Skeletal muscle tissue (tissue), 3 donors: ENCODE measurements at regions not wholly inside any gene's neighbourhood (a gene's known extent, or its start where the extent isn't known, plus 50 kb on each side); places are given as distances from the start of the nearest gene placed in this dataset.

Source experiments
- H3K27ac ChIP-seq: one replicate; pipeline ENCODE4 v1.7.0; 2013; ENCODE audit warnings: mild to moderate bottlenecking, low read depth, low read length, inconsistent platforms
- H3K27me3 ChIP-seq, 3 donors: one replicate each; pipeline ENCODE4 v1.7.0; 2013; ENCODE audit warnings: low read length in 3 of 3; ENCODE audit not compliant: control insufficient read depth in 3 of 3, insufficient read depth in 3 of 3
- H3K36me3 ChIP-seq, 3 donors: one replicate each; pipeline ENCODE4 v1.7.0; 2013; ENCODE audit warnings: low read length in 3 of 3; ENCODE audit not compliant: control insufficient read depth in 3 of 3, insufficient read depth in 3 of 3
- H3K4me1 ChIP-seq, 3 donors: one replicate each; pipeline ENCODE4 v1.7.0; 2013; ENCODE audit warnings: low read length in 3 of 3, mild to moderate bottlenecking in 3 of 3; ENCODE audit not compliant: control insufficient read depth in 3 of 3, insufficient read depth in 3 of 3
- H3K4me3 ChIP-seq, 3 donors: one replicate each; pipeline ENCODE4 v1.7.0; 2013; ENCODE audit warnings: low read length in 3 of 3
- H3K9ac ChIP-seq, 3 donors: one replicate each; pipeline ENCODE4 v1.7.0; 2013; ENCODE audit warnings: low read length in 3 of 3, mild to moderate bottlenecking in 3 of 3, moderate library complexity in 2 of 3, low read depth in 1 of 3
- H3K9me3 ChIP-seq, 3 donors: one replicate each; pipeline ENCODE4 v1.7.0; 2013; ENCODE audit warnings: low read length in 3 of 3; ENCODE audit not compliant: control insufficient read depth in 3 of 3
- donor health status: Osteomylitis.

DNA sequence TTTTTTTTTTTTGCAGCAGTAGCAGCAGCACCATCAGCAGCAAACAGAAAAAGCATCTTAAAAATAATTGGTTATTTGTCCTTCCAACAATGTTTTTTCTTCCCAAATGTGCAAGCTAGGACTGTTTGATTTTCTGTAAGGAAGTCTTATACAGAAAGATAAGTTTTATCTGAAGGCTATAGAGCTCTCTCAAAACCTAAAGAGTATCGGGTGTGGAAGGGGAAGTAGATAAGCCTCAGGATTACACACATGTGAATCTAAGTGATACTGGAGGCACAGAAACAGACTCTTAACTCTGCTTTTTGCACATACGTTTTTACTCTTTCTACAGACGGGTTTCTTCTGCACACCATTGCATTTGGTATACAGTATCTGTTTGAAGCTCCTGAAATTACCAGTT lies 184.4 kb upstream of the FTMT start:
- H3K9ac ChIP-seq: no peak overlapping the region
- H3K4me1 ChIP-seq: no peaks in the 10 kb centered on the region
- no peak overlapping the region for H3K27ac ChIP-seq
- no peak overlapping the region for H3K4me3 ChIP-seq
- peaks cover 0 to 2% (median 0%) of the 10 kb centered on the region in 3 donors for H3K9me3 ChIP-seq
- H3K36me3 ChIP-seq: no peaks in the 10 kb centered on the region
- H3K27me3 ChIP-seq: no peaks in the 10 kb centered on the region

DNA sequence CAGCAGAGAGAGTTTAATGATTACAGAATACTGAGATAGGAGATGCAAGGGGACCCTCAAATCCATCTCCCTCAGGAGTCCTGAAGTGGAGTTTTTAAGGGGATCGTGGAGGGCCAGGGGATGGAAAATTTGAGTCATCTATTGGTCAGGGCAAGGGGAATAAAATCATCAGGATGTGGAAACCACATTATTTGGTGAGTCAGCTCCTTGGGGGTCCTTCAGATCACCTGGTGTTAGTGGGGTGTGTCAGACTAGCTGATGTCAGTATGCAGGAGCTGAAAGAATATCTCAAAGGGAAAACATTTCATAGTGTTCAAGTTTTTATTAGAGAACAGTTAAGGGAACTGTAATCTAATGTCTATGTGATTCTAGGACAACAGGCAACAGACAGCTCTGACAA lies 183.0 kb upstream of the FTMT start:
- Histone ChIP-seq H3K27ac (no peak overlapping the region), H3K4me3 (no peak overlapping the region), H3K4me1 (no peaks in the 10 kb centered on the region), H3K9ac (no peak overlapping the region), H3K27me3 (no peaks in the 10 kb centered on the region), H3K9me3 (peaks cover 0 to 2% (median 0%) of the 10 kb centered on the region in 3 donors), H3K36me3 (no peaks in the 10 kb centered on the region)

DNA sequence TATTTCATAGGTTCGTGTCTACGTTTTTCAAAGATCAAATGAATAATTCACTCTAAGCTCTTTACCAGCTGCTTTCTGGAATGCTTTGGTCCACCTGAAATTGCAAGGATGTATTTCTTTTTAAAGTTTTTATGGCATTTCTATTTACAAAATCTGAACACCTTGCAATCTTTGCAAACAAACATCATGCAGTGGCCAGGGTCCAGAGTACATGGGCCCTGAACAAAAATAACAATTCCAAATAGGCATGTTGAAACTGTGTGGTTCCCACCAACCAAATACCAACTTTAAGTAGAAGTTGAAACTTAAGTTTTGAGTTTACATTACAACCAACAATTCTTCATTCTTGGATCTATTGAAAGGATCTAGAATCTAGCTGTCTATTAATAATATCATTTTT lies 180.1 kb upstream of the FTMT start:
- Histone ChIP-seq H3K36me3 (no peaks in the 10 kb centered on the region), H3K9me3 (peaks cover 0 to 2% (median 0%) of the 10 kb centered on the region in 3 donors), H3K4me1 (no peaks in the 10 kb centered on the region), H3K27me3 (no peaks in the 10 kb centered on the region), H3K9ac (no peak overlapping the region), H3K4me3 (no peak overlapping the region), H3K27ac (no peak overlapping the region)

DNA sequence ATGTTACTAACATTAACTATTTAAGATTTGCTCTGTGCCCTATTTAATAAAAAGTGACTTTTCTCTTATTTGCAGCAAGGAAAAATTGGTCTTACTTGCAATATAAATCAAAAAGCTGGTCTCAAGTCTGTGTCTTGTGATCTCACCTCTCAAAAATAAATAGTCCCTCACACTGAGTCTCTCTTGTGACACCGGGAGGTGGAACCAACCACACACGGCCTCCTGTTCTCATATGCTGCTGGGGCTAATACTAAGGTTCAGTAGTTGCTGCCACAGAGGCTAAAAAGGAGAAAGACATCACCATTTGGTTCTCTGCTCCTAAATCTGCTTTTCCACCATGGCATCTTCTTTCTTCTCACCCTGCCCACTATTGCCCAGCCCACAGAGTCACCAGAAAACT lies 175.8 kb upstream of the FTMT start:
- Histone ChIP-seq H3K36me3 (no peaks in the 10 kb centered on the region), H3K9ac (no peak overlapping the region), H3K27me3 (no peaks in the 10 kb centered on the region), H3K4me1 (no peaks in the 10 kb centered on the region), H3K9me3 (no peaks in the 10 kb centered on the region), H3K27ac (no peak overlapping the region), H3K4me3 (no peak overlapping the region)

DNA sequence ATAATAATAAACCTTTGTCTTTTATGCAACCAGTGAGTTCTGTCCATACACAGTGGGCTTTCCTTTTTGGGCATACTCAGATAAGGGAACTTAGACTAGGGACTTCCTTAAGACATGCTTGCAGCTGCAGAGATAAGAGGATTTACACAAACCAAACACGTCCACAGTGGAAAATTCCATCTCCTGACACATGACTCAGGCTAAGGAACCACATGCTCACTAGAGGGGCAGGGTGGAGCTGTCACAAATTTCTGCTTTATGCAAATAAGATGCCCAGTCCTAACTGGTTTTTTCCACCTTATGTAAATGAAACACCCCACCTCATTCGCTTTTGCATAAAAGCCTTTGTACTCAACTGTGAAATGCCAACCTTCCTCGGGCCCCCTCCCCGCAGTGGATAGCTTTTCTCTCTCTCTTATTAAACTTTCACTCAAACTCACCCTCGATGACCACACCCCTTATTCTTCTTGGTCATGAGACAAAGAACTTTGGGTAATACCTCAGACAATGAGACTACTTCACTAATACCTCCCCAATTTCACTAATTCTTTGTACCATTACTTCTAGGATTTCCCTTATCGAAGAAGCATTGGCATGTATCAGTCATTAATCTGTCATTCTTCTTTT lies 170.3 kb upstream of the FTMT start:
- Histone ChIP-seq H3K27ac (no peak overlapping the region), H3K36me3 (no peaks in the 10 kb centered on the region), H3K27me3 (no peaks in the 10 kb centered on the region), H3K4me3 (no peak overlapping the region), H3K9ac (no peak overlapping the region), H3K4me1 (no peaks in the 10 kb centered on the region), H3K9me3 (peaks cover 0 to 2% (median 0%) of the 10 kb centered on the region in 3 donors)

DNA sequence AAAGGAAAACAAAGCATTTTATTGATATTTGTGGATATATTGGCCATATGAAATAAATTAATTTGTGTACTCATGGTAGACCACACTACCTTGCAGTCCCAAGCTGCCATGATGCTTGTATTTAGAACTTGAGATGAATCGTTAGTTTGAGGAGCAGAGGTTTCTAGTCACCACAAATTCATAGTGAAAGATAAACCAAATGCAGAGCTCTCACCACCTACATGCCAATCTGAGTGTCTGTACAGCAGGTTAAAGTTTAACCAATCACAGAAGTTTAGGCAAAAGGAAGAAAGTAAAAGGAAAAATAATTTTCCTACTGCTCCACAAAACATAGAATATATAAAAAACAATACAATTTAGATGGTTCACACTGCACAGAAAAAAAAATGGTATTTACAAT lies 163.6 kb upstream of the FTMT start:
- no peak overlapping the region for H3K9ac ChIP-seq
- no peak overlapping the region for H3K4me3 ChIP-seq
- no peaks in the 10 kb centered on the region for H3K4me1 ChIP-seq
- no peak overlapping the region for H3K27ac ChIP-seq
- no peaks in the 10 kb centered on the region for H3K9me3 ChIP-seq
- no peaks in the 10 kb centered on the region for H3K36me3 ChIP-seq
- no peaks in the 10 kb centered on the region for H3K27me3 ChIP-seq

DNA sequence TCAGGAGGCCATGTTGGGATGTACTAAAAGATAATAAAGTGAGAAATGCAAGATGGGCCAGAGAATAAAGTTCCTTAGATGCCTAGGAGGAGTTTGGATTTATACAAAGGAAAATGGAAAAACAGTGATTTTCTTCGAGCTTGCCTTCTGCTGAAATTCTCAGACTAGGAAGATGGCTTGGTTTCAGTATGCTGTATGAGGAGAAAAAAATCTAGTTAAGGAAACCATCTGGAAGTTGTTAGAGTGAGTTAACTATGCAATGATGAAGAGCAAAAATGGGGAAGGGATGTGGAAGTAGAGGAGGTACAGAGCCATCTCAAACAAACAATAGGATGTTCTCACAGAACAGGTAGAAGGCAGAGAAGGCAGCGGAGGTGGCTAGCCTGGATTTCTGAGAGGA lies 162.9 kb upstream of the FTMT start:
- no peaks in the 10 kb centered on the region for H3K27me3 ChIP-seq
- H3K36me3 ChIP-seq: no peaks in the 10 kb centered on the region
- no peaks in the 10 kb centered on the region for H3K4me1 ChIP-seq
- H3K9ac ChIP-seq: no peak overlapping the region
- H3K4me3 ChIP-seq: no peak overlapping the region
- H3K27ac ChIP-seq: no peak overlapping the region
- no peaks in the 10 kb centered on the region for H3K9me3 ChIP-seq

DNA sequence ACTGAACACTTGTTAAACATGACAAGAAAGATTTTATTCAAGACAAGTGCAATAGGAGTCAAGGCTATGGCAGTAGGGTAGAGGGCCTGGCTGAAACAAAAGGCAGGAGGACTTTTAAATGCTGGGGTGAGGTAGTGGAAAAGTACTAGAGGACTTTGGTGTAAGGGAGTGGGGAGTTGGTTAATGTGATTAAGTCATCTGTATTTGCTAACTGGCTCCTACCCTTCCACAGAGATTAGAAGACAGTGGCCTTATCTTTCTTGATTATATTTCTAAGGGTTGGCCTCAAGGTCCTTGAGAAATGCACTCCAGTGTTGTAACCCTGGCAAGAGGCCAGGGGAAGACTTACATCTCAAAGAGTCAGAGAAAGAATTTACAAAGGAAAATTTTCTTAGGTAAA lies 160.2 kb upstream of the FTMT start:
- Histone ChIP-seq H3K9ac (no peak overlapping the region), H3K36me3 (no peaks in the 10 kb centered on the region), H3K27me3 (no peaks in the 10 kb centered on the region), H3K4me1 (no peaks in the 10 kb centered on the region), H3K27ac (no peak overlapping the region), H3K9me3 (no peaks in the 10 kb centered on the region), H3K4me3 (no peak overlapping the region)

DNA sequence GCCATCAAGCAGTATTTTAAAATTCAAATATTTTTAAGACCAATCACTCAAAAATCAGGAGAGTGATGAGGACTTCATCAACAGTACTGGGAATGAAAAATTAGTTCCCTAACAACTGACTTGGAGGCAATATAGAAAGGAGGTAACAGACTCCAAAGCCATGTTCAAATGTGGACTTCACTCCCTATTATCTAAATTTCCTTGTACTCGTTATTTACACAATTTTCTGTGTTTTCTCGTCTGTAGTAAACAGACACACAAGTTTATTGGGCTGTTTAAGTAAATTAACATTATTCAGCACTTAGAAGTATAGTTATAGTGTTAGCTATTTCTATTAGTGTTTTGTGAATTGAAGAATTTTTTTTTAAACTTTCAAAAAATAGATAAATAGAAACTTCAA lies 159.5 kb upstream of the FTMT start:
- no peaks in the 10 kb centered on the region for H3K4me1 ChIP-seq
- no peak overlapping the region for H3K4me3 ChIP-seq
- H3K9me3 ChIP-seq: no peaks in the 10 kb centered on the region
- no peak overlapping the region for H3K27ac ChIP-seq
- no peaks in the 10 kb centered on the region for H3K27me3 ChIP-seq
- no peaks in the 10 kb centered on the region for H3K36me3 ChIP-seq
- no peak overlapping the region for H3K9ac ChIP-seq

DNA sequence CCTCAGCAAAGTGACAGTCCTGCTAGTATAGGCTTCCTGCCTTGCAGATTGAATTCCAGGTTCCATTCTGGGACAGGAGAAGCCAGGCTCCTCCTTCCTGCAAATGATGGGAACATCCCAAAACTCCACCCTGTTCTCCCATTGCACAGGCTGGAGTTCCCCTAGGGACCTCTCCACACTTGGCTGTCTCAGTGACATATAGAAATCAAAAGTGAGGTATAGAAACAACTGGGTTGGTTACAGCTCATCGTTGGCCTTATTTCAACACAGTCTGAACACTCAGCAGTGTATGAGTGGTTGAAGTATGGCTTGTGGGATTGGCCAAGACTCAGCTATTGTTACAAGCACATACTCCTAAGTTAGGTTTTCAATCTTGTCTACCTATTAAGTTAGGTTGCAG lies 157.8 kb upstream of the FTMT start:
- no peaks in the 10 kb centered on the region for H3K9me3 ChIP-seq
- H3K4me1 ChIP-seq: no peaks in the 10 kb centered on the region
- H3K4me3 ChIP-seq: no peak overlapping the region
- H3K27ac ChIP-seq: no peak overlapping the region
- no peaks in the 10 kb centered on the region for H3K27me3 ChIP-seq
- no peak overlapping the region for H3K9ac ChIP-seq
- no peaks in the 10 kb centered on the region for H3K36me3 ChIP-seq

DNA sequence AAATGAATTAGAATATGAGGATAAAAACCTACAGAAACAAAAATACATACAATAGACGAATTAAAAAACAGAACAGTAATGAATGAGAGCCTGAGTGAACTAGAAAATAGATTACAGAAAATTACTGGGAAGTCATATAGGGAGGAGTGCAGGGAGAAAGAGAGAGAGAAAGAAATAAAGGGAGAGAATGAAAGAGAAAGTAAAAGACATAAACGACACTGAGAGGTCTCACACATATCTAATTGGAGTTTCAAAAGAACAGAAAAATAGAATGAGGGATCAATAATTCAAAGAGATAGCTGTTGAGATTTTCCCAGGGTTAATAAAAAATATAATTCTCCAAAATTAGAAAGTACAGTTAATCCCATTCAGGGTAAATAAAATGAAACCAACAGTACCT lies 156.4 kb upstream of the FTMT start:
- no peak overlapping the region for H3K9ac ChIP-seq
- H3K4me3 ChIP-seq: no peak overlapping the region
- no peaks in the 10 kb centered on the region for H3K9me3 ChIP-seq
- no peaks in the 10 kb centered on the region for H3K36me3 ChIP-seq
- no peaks in the 10 kb centered on the region for H3K27me3 ChIP-seq
- H3K27ac ChIP-seq: no peak overlapping the region
- no peaks in the 10 kb centered on the region for H3K4me1 ChIP-seq
